ENCODE measurements at regions not wholly inside any gene's neighbourhood (a gene's known extent, or its start where the extent isn't known, plus 50 kb on each side); places are given as distances from the start of the nearest gene placed in this dataset.

DNA sequence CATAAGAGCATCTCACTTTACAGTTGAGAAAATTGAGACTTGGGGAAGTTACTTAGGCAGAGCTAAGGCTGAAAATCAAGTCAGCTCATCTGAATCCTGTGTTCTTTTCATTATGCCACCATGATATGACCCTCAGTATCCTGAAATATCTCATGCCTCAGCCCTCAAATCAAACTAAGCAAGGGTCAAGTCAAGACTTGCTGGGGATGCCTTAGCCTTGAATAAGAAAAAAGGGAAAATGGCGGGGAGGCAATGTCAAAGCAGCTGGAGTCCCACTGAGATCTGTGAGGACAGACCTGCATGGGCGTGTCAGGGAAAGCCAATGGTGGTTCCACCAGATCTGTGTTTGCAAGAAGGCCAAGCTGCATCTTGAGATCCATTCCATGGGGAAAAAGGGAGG is 91.0 kb upstream of the CACUL1 start:
- no peak for DNase-seq
- Histone ChIP-seq H3K4me3 (replicated peaks in 1 of 3) (no peak overlapping the region), H3K4me1 (peaks cover 21 to 30% of the 10 kb centered on the region in 2 donors), H3K9me3 (no peaks in the 10 kb centered on the region), H3K36me3 (no peaks in the 10 kb centered on the region), H3K27me3 (no peaks in the 10 kb centered on the region), H3K27ac (peak overlapping the region in 2 of 3 donors; percentile 9 to 21)
- intact Hi-C loops (cut with DNase I): no loop called here
- TF ChIP-seq POLR2A (IDR thresholded peaks at IDR 0.05): no peak
- TF ChIP-seq, protein P1, sequence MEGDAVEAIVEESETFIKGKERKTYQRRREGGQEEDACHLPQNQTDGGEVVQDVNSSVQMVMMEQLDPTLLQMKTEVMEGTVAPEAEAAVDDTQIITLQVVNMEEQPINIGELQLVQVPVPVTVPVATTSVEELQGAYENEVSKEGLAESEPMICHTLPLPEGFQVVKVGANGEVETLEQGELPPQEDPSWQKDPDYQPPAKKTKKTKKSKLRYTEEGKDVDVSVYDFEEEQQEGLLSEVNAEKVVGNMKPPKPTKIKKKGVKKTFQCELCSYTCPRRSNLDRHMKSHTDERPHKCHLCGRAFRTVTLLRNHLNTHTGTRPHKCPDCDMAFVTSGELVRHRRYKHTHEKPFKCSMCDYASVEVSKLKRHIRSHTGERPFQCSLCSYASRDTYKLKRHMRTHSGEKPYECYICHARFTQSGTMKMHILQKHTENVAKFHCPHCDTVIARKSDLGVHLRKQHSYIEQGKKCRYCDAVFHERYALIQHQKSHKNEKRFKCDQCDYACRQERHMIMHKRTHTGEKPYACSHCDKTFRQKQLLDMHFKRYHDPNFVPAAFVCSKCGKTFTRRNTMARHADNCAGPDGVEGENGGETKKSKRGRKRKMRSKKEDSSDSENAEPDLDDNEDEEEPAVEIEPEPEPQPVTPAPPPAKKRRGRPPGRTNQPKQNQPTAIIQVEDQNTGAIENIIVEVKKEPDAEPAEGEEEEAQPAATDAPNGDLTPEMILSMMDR (IDR thresholded peaks at IDR 0.05): no peak
- WGBS, 2 donors: 95 to 97% methylated on average over 2 of the region's 2 CpGs

DNA sequence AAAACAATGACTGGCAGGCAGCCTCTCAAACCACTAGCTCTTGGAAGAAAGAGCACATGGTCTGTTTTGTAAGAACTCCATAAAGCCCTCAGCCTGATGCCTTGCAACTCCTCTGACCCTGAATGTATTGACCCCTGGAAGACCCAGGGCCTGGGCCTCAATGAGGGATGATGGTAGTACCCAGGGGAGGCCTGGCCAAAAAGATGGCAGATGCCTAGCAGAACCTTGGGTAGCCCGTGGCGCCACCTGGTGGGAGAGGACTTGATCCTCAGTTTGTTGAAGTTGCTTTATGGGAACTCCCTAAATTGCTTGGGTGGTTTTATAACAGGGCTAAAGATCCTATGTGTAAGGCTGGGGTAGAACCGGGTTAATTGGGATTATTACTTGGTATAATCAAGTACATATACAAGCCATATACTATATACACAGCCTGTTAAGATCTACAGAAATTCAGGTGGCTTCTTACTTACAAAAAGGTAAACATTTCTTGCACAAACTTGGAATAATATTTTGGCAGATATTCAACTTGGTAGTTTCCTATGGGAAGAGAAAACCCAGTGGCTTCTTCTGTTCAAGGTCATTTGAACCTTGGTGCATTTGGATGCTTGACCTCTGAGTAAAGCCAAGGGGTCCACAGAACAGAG is 95.8 kb upstream of the CACUL1 start:
- WGBS, 2 donors: 29 to 42% methylated on average over 3 of the region's 3 CpGs
- Histone ChIP-seq H3K27ac (no peak overlapping the region), H3K9me3 (no peaks in the 10 kb centered on the region), H3K27me3 (no peaks in the 10 kb centered on the region), H3K4me3 (replicated peaks in 1 of 3) (no peak overlapping the region), H3K4me1 (peaks cover 4% of the 10 kb centered on the region in 2 donors), H3K36me3 (no peaks in the 10 kb centered on the region)
- no peak for TF ChIP-seq POLR2A (IDR thresholded peaks at IDR 0.05)
- TF ChIP-seq, protein P1 (IDR thresholded peaks at IDR 0.05): peak in 4 of 6 experiments; percentile 24 to 66 (median 49)
- peak; percentile 66 to 78 for DNase-seq
- intact Hi-C loops (cut with DNase I): no loop called here

DNA sequence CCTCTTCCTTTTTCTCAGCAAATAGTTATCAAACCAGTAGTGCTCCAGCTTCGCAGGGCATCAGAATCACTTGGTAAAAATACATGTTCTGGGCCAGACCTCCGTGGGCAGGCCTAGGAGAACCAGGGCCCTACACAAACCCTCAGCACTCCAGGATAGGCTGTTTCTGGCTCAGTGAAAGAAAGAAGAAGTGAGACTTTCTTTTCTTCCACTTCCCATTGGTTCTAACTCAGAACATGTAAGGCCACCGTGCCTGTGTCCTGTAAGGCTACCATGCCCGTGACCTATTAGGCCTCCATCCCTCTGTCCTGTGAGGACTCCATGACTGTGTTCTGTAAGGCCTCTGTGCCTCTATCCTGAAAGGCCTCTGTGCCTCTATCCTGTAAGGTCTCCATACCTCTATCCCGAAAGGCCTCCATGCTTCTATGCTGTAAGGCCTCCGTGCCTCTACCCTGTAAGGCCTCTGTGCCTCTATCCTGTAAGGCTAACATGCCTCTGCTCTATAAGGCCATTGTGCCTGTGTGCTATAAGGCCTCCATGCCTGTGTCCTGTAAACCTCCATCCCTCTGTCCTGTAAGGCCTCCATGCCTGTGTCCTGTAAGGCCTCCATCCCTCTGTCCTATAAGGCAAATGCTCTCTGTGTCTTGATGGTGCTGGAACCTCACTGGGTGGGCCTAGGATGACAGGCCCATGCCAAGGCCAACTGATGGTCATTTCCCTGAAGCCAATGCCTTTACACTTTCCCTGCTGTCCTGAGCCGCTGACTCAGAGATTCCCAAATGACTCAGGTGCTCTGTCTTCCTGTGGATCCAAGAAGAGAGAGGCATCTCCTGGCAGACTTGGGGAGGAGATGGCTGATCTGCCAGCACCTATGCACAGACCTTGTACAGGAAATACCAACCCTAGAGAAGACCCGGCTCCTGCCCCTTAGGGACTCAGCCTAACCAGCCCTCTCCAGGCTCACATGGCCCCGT is 96.6 kb upstream of the CACUL1 start:
- no peaks in the 10 kb centered on the region for H3K36me3 ChIP-seq
- no peak overlapping the region for H3K4me3 ChIP-seq (replicated peaks in 1 of 3)
- H3K27me3 ChIP-seq: no peaks in the 10 kb centered on the region
- H3K27ac ChIP-seq: no peak overlapping the region
- 92 to 95% methylated on average over 9 of the region's 9 CpGs for WGBS, 2 donors
- no peaks in the 10 kb centered on the region for H3K4me1 ChIP-seq
- H3K9me3 ChIP-seq: no peaks in the 10 kb centered on the region
- no peak for DNase-seq
- intact Hi-C loops (cut with DNase I): no loop called here
- TF ChIP-seq, protein P1 (IDR thresholded peaks at IDR 0.05): no peak
- TF ChIP-seq POLR2A (IDR thresholded peaks at IDR 0.05): no peak

DNA sequence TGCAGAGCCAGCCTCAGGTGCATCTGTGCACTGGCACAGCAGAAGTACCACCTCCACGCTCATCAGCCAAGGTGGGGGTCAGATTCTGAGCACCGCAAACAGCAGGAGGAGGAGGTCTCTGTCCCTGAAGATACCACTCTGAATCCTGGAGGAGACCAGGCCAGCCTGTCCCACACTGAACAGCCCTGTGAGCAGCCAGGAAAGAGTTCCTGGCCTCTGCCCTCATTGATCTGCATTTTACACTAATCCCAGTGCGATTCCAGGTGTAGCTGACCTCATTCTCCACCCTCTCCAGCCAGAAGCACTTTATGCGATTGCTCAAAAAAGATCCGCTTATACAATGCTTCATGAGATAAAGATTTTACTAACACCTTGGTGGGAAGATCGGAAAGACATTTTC is 99.1 kb upstream of the CACUL1 start:
- Histone ChIP-seq H3K27ac (no peak overlapping the region), H3K4me3 (replicated peaks in 1 of 3) (no peak overlapping the region), H3K36me3 (no peaks in the 10 kb centered on the region), H3K27me3 (no peaks in the 10 kb centered on the region), H3K9me3 (no peaks in the 10 kb centered on the region), H3K4me1 (no peaks in the 10 kb centered on the region)
- no peak for DNase-seq
- TF ChIP-seq, protein P1 (IDR thresholded peaks at IDR 0.05): no peak
- no peak for TF ChIP-seq POLR2A (IDR thresholded peaks at IDR 0.05)
- intact Hi-C loops (cut with DNase I): no loop called here
- WGBS, 2 donors: 90 to 94% methylated on average over 4 of the region's 6 CpGs

DNA sequence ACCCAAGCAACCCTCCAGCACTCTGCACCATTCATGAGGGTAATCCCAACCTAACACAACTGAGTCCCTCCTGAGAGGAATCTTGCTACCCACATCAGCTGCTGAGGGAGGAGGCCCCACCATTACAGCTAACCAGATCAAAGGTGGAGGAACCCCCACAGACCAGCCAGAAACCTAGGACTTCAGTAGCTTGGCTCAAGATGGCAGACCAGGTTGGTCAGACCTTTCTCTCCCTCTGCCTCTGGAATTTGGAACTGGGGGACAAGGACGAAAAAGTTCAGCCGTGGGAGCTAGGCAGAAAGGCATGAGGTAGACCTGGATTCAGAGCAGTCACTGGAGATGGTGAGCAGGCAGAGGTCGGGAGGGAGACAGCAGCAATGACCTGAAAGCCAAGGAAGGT is 101.3 kb upstream of the CACUL1 start:
- no peaks in the 10 kb centered on the region for H3K4me1 ChIP-seq
- H3K36me3 ChIP-seq: no peaks in the 10 kb centered on the region
- intact Hi-C loops (cut with DNase I): no loop called here
- TF ChIP-seq POLR2A (IDR thresholded peaks at IDR 0.05): no peak
- TF ChIP-seq, protein P1 (IDR thresholded peaks at IDR 0.05): no peak
- whole genome bisulfite sequencing, 2 donors: 85 to 91% methylated on average over 3 of the region's 3 CpGs
- no peaks in the 10 kb centered on the region for H3K9me3 ChIP-seq
- H3K27me3 ChIP-seq: no peaks in the 10 kb centered on the region
- H3K27ac ChIP-seq: no peak overlapping the region
- no peak for DNase-seq
- H3K4me3 ChIP-seq (replicated peaks in 1 of 3): no peak overlapping the region

Measured in thyroid gland (tissue), 4 donors.